Hepatocyte (in vitro differentiated cells): ENCODE measurements at regions not wholly inside any gene's neighbourhood (a gene's known extent, or its start where the extent isn't known, plus 50 kb on each side); places are given as distances from the start of the nearest gene placed in this dataset.

Source experiments
- CTCF ChIP-seq: fragments of 200-600 bp; sonication (generic); IDR thresholded peaks from 2 replicates; pipeline ENCODE4 v1.5.1; 2016; ENCODE audit warnings: antibody characterized with exemption, mild to moderate bottlenecking; ENCODE audit not compliant: poor library complexity
- EZH2 ChIP-seq: fragments of 200-600 bp; sonication (generic); IDR thresholded peaks from 2 replicates; pipeline ENCODE4 v1.6.1; 2016; ENCODE audit warnings: antibody characterized with exemption, mild to moderate bottlenecking, borderline replicate concordance
- EZH2phosphoT487 ChIP-seq: fragments of 200-600 bp; sonication (generic); IDR thresholded peaks from one replicate; pipeline ENCODE4 v1.6.1; 2018; ENCODE audit warnings: antibody characterized with exemption, mild to moderate bottlenecking, low read depth, moderate library complexity; ENCODE audit not compliant: unreplicated experiment, severe bottlenecking

DNA sequence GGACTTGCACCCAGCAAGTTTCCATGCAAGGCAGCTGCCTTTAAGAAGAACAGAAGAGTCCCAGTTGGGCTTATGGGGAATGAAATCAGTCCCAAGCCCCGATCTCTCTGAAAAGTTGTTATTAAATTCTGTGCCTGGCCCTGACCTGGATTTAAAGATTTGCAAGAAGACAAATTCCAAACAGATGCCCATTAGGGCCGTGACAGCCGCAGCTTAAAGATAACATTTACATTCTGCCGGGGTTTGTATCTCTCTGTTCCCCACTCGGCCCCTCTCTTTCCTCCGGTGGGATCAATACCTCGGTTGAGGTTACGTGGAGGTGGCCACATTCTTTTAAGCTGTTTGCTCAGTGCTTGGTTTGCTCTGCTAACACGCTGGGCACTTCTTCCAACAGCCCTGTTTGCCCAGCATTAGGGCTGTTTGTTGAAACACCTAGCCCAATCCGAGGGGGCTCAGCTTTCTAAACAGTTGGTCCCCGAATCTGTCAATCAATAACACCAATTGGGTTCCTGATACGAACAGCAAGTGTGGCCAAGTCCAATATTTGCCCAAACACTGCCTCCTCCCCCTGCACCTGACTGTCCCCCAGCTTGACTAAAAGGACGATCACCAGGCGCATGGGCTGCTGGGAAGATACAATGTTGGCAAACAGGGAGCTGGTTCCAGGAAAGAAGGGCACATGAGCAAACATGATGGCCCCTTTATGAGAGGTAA, 108.6 kb downstream of the RPLP1 start:
- TF ChIP-seq CTCF (no peak), EZH2 (no peak), EZH2phosphoT487 (no peak)
